Caco-2 (cell line): ENCODE measurements at regions not wholly inside any gene's neighbourhood (a gene's known extent, or its start where the extent isn't known, plus 50 kb on each side); places are given as distances from the start of the nearest gene placed in this dataset.

Source experiments
- BruUV-seq: library from RNA; stranded (reverse); fragments of 400-500 nt; replicated peaks from 2 replicates; lab custom pipeline; 2021; lab: Mats Ljungman, UMichigan
- CTCF ChIA-PET: fragments of 300-600 bp; sonication (Branson Sonifier 250); formaldehyde crosslinking; loops from one replicate; lab custom pipeline; 2022; ENCODE audit warnings: antibody characterized with exemption; lab: Charles Lee
- POLR2A ChIA-PET: fragments of 300-600 bp; sonication (Branson Sonifier 250); formaldehyde crosslinking; loops from one replicate; lab custom pipeline; 2022; ENCODE audit warnings: antibody characterized with exemption; lab: Charles Lee
- DNase-seq, 2 experiments: peaks; one replicate each; pipeline versions ENCODE4 v3.0.0 to v3.0.0-alpha.2; 2020 to 2022
- H3K27me3 ChIP-seq: replicated peaks from 2 replicates; pipeline ENCODE4 v1.6.0; 2011; ENCODE audit warnings: low read length; ENCODE audit not compliant: control insufficient read depth, insufficient read depth
- H3K36me3 ChIP-seq: 2 replicates; pipeline ENCODE4 v1.5.1; 2011; ENCODE audit warnings: low read length; ENCODE audit not compliant: control insufficient read depth, insufficient read depth
- H3K4me1 ChIP-seq: fragments of 250-450 bp; sonication (Bioruptor Pico); 2 replicates; pipeline ENCODE4 v1.5.1; 2020; ENCODE audit warnings: mild to moderate bottlenecking
- H3K4me3 ChIP-seq: 2 replicates; pipeline ENCODE4 v1.5.1; 2011; ENCODE audit warnings: low read depth, mild to moderate bottlenecking, control low read depth, low read length
- H3K9me3 ChIP-seq: fragments of 250-450 bp; sonication (Bioruptor Pico); 2 replicates; pipeline ENCODE4 v1.5.1; 2020; ENCODE audit warnings: mild to moderate bottlenecking, moderate library complexity
- H3K27ac Mint-ChIP-seq: one replicate; pipeline ENCODE4 v1.8.0; 2022; ENCODE audit warnings: mixed read lengths; ENCODE audit not compliant: unreplicated experiment
- H3K27me3 Mint-ChIP-seq: one replicate; pipeline ENCODE4 v1.8.0; 2022; ENCODE audit warnings: mixed read lengths; ENCODE audit not compliant: insufficient read depth, unreplicated experiment
- H3K36me3 Mint-ChIP-seq: one replicate; pipeline ENCODE4 v1.8.0; 2022; ENCODE audit warnings: mild to moderate bottlenecking, mixed read lengths; ENCODE audit not compliant: insufficient read depth, unreplicated experiment
- H3K4me1 Mint-ChIP-seq: one replicate; pipeline ENCODE4 v1.8.0; 2022; ENCODE audit warnings: low read depth, mixed read lengths; ENCODE audit not compliant: unreplicated experiment
- H3K4me3 Mint-ChIP-seq: one replicate; pipeline ENCODE4 v1.8.0; 2022; ENCODE audit warnings: mild to moderate bottlenecking, moderate library complexity, mixed read lengths; ENCODE audit not compliant: unreplicated experiment
- H3K9me3 Mint-ChIP-seq: one replicate; pipeline ENCODE4 v1.8.0; 2022; ENCODE audit warnings: mixed read lengths; ENCODE audit not compliant: unreplicated experiment
- intact Hi-C: fragments of 100-400 bp; cut with micrococcal nuclease; formaldehyde crosslinking; loops from one replicate; pipeline ENCODE4 v1.10.0; 2022; ENCODE audit not compliant: unreplicated experiment
- TF ChIP-seq, protein P1 (sequence below), 2 experiments: fragments of 200-600 bp in 1 of 2; IDR thresholded peaks; 1 replicate in 1 of 2; 2 replicates in 1 of 2; pipeline versions ENCODE4 v1.5.1 to v1.8.0; 2011 to 2022; ENCODE audit warnings: antibody characterized with exemption in 1 of 2, control low read depth in 1 of 2, inconsistent platforms in 1 of 2, low read depth in 1 of 2, low read length in 1 of 2, mild to moderate bottlenecking in 1 of 2, moderate library complexity in 1 of 2; ENCODE audit not compliant: insufficient read depth in 1 of 2, severe bottlenecking in 1 of 2, unreplicated experiment in 1 of 2

DNA sequence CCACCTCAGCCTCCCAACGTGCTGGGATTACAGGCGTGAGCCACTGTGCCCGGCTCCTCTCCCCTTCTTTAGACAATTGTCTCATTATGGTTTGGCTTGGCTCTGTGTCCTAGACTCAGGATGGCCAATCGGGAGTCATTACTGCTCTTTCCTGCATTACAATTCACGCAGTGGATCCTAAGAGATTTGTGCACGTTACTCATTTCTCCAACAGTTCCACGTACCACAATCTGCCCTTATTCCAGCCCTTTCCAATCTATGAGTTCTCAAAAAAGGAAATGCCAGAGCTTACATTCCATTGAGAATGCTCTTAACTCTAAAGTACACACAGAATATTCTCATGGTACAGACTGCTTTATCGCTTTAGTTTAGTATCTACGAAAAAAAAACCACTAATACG, 357.0 kb downstream of the GPATCH2 start:
- no peaks in the 10 kb centered on the region; the same call in 1 of the 2 replicates for H3K9me3 ChIP-seq
- H3K27me3 Mint-ChIP-seq = peaks cover 5% of the 10 kb centered on the region
- no peak overlapping the region for H3K4me3 Mint-ChIP-seq
- no peak overlapping the region for H3K27ac Mint-ChIP-seq
- no peaks in the 10 kb centered on the region for H3K9me3 Mint-ChIP-seq
- no TSS peak for BruUV-seq
- TF ChIP-seq, protein P1, sequence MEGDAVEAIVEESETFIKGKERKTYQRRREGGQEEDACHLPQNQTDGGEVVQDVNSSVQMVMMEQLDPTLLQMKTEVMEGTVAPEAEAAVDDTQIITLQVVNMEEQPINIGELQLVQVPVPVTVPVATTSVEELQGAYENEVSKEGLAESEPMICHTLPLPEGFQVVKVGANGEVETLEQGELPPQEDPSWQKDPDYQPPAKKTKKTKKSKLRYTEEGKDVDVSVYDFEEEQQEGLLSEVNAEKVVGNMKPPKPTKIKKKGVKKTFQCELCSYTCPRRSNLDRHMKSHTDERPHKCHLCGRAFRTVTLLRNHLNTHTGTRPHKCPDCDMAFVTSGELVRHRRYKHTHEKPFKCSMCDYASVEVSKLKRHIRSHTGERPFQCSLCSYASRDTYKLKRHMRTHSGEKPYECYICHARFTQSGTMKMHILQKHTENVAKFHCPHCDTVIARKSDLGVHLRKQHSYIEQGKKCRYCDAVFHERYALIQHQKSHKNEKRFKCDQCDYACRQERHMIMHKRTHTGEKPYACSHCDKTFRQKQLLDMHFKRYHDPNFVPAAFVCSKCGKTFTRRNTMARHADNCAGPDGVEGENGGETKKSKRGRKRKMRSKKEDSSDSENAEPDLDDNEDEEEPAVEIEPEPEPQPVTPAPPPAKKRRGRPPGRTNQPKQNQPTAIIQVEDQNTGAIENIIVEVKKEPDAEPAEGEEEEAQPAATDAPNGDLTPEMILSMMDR (IDR thresholded peaks at IDR 0.05; ENCODE audit: insufficient read depth in 1 of 2, low read depth in 1 of 2, low read length in 1 of 2, severe bottlenecking in 1 of 2, unreplicated experiment in 1 of 2) = no peak
- no peaks in the 10 kb centered on the region for H3K36me3 Mint-ChIP-seq
- ChIA-PET CTCF (no interaction called here), POLR2A (no interaction called here)
- intact Hi-C loops = no loop called here
- no peak for DNase-seq
- no peaks in the 10 kb centered on the region for H3K4me1 Mint-ChIP-seq
- H3K36me3 ChIP-seq = no peaks in the 10 kb centered on the region
- H3K27me3 ChIP-seq = no peaks in the 10 kb centered on the region
- no peaks in the 10 kb centered on the region for H3K4me1 ChIP-seq
- H3K4me3 ChIP-seq = no peak overlapping the region

DNA sequence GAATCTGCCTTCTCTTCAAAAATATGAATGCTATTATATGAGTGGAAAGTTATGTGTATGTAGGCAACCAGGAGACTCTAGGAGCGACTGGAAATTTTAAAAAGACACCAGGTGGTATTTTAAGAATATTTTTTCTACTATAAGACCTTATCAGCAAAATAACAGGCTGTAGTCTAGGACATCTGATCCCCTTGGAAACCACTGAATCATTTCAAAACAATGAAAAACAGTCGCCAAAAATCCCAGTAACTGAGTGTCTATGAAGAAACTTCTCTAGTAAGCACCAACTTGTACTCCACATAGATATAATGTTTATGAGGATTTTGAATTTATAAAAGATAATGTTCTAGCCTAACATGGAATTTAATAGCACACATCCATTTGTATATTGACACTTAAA, 358.5 kb downstream of the GPATCH2 start:
- Histone ChIP-seq H3K27me3 (no peaks in the 10 kb centered on the region), H3K36me3 (no peaks in the 10 kb centered on the region), H3K4me3 (no peak overlapping the region), H3K9me3 (no peaks in the 10 kb centered on the region), H3K4me1 (no peaks in the 10 kb centered on the region)
- H3K4me3 Mint-ChIP-seq = no peak overlapping the region
- intact Hi-C loops = no loop called here
- no peaks in the 10 kb centered on the region for H3K4me1 Mint-ChIP-seq
- no TSS peak for BruUV-seq
- peaks cover 5% of the 10 kb centered on the region for H3K27me3 Mint-ChIP-seq
- H3K27ac Mint-ChIP-seq = no peak overlapping the region
- H3K36me3 Mint-ChIP-seq = no peaks in the 10 kb centered on the region
- no peak for DNase-seq
- ChIA-PET POLR2A (no interaction called here), CTCF (no interaction called here)
- H3K9me3 Mint-ChIP-seq = no peaks in the 10 kb centered on the region
- TF ChIP-seq, protein P1 (IDR thresholded peaks at IDR 0.05; ENCODE audit: insufficient read depth in 1 of 2, low read depth in 1 of 2, low read length in 1 of 2, severe bottlenecking in 1 of 2, unreplicated experiment in 1 of 2) = no peak

DNA sequence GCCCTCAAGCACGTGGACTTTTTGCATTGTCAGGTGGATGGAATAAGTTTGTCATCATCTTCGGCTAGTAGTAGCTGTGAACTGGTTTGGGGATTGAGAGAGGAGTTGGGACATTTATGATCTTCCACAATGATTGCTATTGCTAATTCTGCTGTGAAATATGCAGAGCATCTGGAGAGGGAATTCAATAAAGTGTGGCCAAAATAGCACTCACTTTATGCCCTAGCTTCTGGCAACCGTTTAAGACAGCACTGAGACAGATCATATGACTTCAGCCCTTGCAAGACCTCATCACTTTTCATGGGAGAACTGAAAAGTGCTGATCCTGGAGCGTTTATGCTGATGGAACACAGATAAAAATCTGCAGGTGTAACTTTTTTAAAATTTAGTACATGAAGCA, 360.8 kb downstream of the GPATCH2 start:
- H3K27ac Mint-ChIP-seq = no peak overlapping the region
- no peak overlapping the region for H3K4me3 Mint-ChIP-seq
- Histone ChIP-seq H3K4me1 (no peaks in the 10 kb centered on the region), H3K27me3 (no peaks in the 10 kb centered on the region), H3K4me3 (no peak overlapping the region), H3K9me3 (no peaks in the 10 kb centered on the region), H3K36me3 (no peaks in the 10 kb centered on the region)
- no TSS peak for BruUV-seq
- POLR2A ChIA-PET = no interaction called here
- no peaks in the 10 kb centered on the region for H3K4me1 Mint-ChIP-seq
- H3K9me3 Mint-ChIP-seq = no peaks in the 10 kb centered on the region
- intact Hi-C loops = no loop called here
- no peaks in the 10 kb centered on the region for H3K36me3 Mint-ChIP-seq
- CTCF ChIA-PET = no interaction called here
- no peak for DNase-seq
- TF ChIP-seq, protein P1 (IDR thresholded peaks at IDR 0.05; ENCODE audit: insufficient read depth in 1 of 2, low read depth in 1 of 2, low read length in 1 of 2, severe bottlenecking in 1 of 2, unreplicated experiment in 1 of 2) = no peak
- peaks cover 5% of the 10 kb centered on the region for H3K27me3 Mint-ChIP-seq
